GM23338 (cell line): ENCODE measurements at regions not wholly inside any gene's neighbourhood (a gene's known extent, or its start where the extent isn't known, plus 50 kb on each side); places are given as distances from the start of the nearest gene placed in this dataset.

Source experiments
- ATAC-seq: fragments of 200-7000 bp; cut with Tn5 transposase; 3 replicates; pipeline ENCODE4 v1.9.1; 2020
- DNase-seq: peaks from one replicate; pipeline ENCODE4 v3.0.0-alpha.2; 2015; ENCODE audit warnings: low spot score
- H2AFZ ChIP-seq: fragments of 200-600 bp; sonication (generic); 2 replicates; pipeline ENCODE4 v1.8.0; 2016; ENCODE audit warnings: antibody characterized with exemption, mild to moderate bottlenecking, moderate library complexity
- H3F3A ChIP-seq: fragments of 200-600 bp; sonication (generic); replicated peaks from 2 replicates; pipeline ENCODE4 v1.8.0; 2017; ENCODE audit warnings: antibody characterized with exemption, mixed run types, low read depth
- H3K27ac ChIP-seq: fragments of 200-600 bp; sonication (generic); 2 replicates; pipeline ENCODE4 v1.6.1; 2016; ENCODE audit warnings: low read depth
- H3K27me3 ChIP-seq: fragments of 200-600 bp; sonication (generic); 2 replicates; pipeline ENCODE4 v1.8.0; 2016; ENCODE audit warnings: mild to moderate bottlenecking, mixed run types, moderate library complexity; ENCODE audit not compliant: insufficient read depth
- H3K36me3 ChIP-seq: fragments of 200-600 bp; sonication (generic); 2 replicates; pipeline ENCODE4 v1.8.0; 2016; ENCODE audit warnings: mild to moderate bottlenecking; ENCODE audit not compliant: insufficient read depth
- H3K4me1 ChIP-seq: fragments of 200-600 bp; sonication (generic); 2 replicates; pipeline ENCODE4 v1.8.0; 2016; ENCODE audit warnings: mild to moderate bottlenecking, moderate library complexity; ENCODE audit not compliant: insufficient read depth
- H3K4me2 ChIP-seq: fragments of 200-600 bp; sonication (generic); 2 replicates; pipeline ENCODE4 v1.7.1; 2017; ENCODE audit warnings: mixed run types
- H3K4me3 ChIP-seq: fragments of 200-600 bp; sonication (generic); 2 replicates; pipeline ENCODE4 v1.6.1; 2016; ENCODE audit warnings: mixed run types
- H3K79me2 ChIP-seq: fragments of 200-600 bp; sonication (generic); replicated peaks from 2 replicates; pipeline ENCODE4 v1.8.0; 2017; ENCODE audit warnings: mild to moderate bottlenecking; ENCODE audit not compliant: insufficient read depth
- H3K9me2 ChIP-seq: fragments of 200-600 bp; sonication (generic); 2 replicates; pipeline ENCODE4 v1.8.0; 2017; ENCODE audit not compliant: insufficient read depth
- H4K20me1 ChIP-seq: fragments of 200-600 bp; sonication (generic); replicated peaks from 2 replicates; pipeline ENCODE4 v1.8.0; 2017; ENCODE audit warnings: mild to moderate bottlenecking; ENCODE audit not compliant: insufficient read depth
- H3K27ac Mint-ChIP-seq: 2 replicates; pipeline ENCODE4 v1.8.0; 2020; ENCODE audit warnings: inconsistent platforms, mild to moderate bottlenecking, moderate library complexity, mixed read lengths
- H3K27me3 Mint-ChIP-seq: 3 replicates; pipeline ENCODE4 v1.8.0; 2022; ENCODE audit warnings: low read depth, mild to moderate bottlenecking, moderate library complexity, mixed read lengths, inconsistent platforms; ENCODE audit not compliant: insufficient read depth, poor library complexity
- H3K36me3 Mint-ChIP-seq: 3 replicates; pipeline ENCODE4 v1.8.0; 2021; ENCODE audit warnings: low read depth, mild to moderate bottlenecking, inconsistent platforms, moderate library complexity, mixed read lengths
- H3K4me1 Mint-ChIP-seq: 3 replicates; pipeline ENCODE4 v1.8.0; 2020; ENCODE audit warnings: mild to moderate bottlenecking, inconsistent platforms, mixed read lengths
- H3K4me3 Mint-ChIP-seq: 3 replicates; pipeline ENCODE4 v1.8.0; 2021; ENCODE audit warnings: moderate library complexity, mild to moderate bottlenecking, inconsistent platforms, mixed read lengths
- H3K9me3 Mint-ChIP-seq: 3 replicates; pipeline ENCODE4 v1.8.0; 2020; ENCODE audit warnings: moderate library complexity, mild to moderate bottlenecking, inconsistent platforms, mixed read lengths
- CREB1 ChIP-seq: fragments of 250-450 bp; sonication (Bioruptor Pico); IDR thresholded peaks from 2 replicates; pipeline ENCODE4 v1.5.0; 2020; ENCODE audit warnings: low read depth, mild to moderate bottlenecking, moderate library complexity
- EZH2phosphoT487 ChIP-seq: fragments of 200-600 bp; sonication (generic); IDR thresholded peaks from one replicate; pipeline ENCODE4 v1.8.1; 2018; ENCODE audit warnings: antibody characterized with exemption; ENCODE audit not compliant: unreplicated experiment
- JUNB ChIP-seq: IDR thresholded peaks from one replicate; pipeline ENCODE4 v1.6.1; 2016; ENCODE audit warnings: antibody characterized with exemption; ENCODE audit not compliant: unreplicated experiment
- NANOG ChIP-seq: IDR thresholded peaks from 2 replicates; pipeline ENCODE4 v1.6.1; 2016; ENCODE audit warnings: antibody characterized with exemption, borderline replicate concordance
- POLR2AphosphoS5 ChIP-seq: IDR thresholded peaks from 2 replicates; pipeline ENCODE4 v1.6.1; 2016; ENCODE audit warnings: antibody characterized with exemption, low read depth
- ZNF114 ChIP-seq: fragments of 250-450 bp; sonication (Bioruptor Pico); IDR thresholded peaks from 2 replicates; pipeline ENCODE4 v1.5.0; 2020; ENCODE audit warnings: mild to moderate bottlenecking, moderate library complexity
- TF ChIP-seq, protein P1 (sequence below): fragments of 250-450 bp; sonication (Bioruptor Pico); IDR thresholded peaks from 2 replicates; pipeline ENCODE4 v1.5.0; 2020; ENCODE audit warnings: mild to moderate bottlenecking, moderate library complexity
- TF ChIP-seq, protein P2 (sequence below), 2 experiments: fragments of 200-600 bp in 1 of 2; sonication (generic) in 1 of 2; conservative IDR thresholded peaks; 2 replicates each; pipeline versions ENCODE4 v1.5.1 to v1.6.1; 2016 to 2017; ENCODE audit warnings: antibody characterized with exemption in 2 of 2, low read depth in 2 of 2, mild to moderate bottlenecking in 2 of 2, moderate library complexity in 1 of 2

DNA sequence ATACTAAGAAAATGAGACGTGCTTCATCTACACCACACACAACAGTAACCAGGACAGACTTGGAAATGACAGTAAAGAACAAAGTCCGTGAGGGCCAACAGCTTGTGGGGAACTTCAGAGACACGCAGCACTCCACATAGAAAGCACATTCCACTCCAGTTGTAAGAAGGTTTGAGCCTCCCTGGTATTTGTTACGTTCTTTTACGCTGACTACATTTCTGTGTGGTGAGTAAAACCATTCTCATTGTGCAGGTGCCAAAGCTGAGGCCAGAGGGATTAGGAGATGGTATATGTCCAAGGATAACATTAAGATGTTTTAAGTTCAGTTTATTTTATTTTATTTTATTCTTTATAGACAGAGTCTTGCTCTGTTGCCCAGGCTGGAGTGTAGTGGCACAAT lies 1189.9 kb downstream of the UQCRFS1 start (continued):
- TF ChIP-seq, protein P1, sequence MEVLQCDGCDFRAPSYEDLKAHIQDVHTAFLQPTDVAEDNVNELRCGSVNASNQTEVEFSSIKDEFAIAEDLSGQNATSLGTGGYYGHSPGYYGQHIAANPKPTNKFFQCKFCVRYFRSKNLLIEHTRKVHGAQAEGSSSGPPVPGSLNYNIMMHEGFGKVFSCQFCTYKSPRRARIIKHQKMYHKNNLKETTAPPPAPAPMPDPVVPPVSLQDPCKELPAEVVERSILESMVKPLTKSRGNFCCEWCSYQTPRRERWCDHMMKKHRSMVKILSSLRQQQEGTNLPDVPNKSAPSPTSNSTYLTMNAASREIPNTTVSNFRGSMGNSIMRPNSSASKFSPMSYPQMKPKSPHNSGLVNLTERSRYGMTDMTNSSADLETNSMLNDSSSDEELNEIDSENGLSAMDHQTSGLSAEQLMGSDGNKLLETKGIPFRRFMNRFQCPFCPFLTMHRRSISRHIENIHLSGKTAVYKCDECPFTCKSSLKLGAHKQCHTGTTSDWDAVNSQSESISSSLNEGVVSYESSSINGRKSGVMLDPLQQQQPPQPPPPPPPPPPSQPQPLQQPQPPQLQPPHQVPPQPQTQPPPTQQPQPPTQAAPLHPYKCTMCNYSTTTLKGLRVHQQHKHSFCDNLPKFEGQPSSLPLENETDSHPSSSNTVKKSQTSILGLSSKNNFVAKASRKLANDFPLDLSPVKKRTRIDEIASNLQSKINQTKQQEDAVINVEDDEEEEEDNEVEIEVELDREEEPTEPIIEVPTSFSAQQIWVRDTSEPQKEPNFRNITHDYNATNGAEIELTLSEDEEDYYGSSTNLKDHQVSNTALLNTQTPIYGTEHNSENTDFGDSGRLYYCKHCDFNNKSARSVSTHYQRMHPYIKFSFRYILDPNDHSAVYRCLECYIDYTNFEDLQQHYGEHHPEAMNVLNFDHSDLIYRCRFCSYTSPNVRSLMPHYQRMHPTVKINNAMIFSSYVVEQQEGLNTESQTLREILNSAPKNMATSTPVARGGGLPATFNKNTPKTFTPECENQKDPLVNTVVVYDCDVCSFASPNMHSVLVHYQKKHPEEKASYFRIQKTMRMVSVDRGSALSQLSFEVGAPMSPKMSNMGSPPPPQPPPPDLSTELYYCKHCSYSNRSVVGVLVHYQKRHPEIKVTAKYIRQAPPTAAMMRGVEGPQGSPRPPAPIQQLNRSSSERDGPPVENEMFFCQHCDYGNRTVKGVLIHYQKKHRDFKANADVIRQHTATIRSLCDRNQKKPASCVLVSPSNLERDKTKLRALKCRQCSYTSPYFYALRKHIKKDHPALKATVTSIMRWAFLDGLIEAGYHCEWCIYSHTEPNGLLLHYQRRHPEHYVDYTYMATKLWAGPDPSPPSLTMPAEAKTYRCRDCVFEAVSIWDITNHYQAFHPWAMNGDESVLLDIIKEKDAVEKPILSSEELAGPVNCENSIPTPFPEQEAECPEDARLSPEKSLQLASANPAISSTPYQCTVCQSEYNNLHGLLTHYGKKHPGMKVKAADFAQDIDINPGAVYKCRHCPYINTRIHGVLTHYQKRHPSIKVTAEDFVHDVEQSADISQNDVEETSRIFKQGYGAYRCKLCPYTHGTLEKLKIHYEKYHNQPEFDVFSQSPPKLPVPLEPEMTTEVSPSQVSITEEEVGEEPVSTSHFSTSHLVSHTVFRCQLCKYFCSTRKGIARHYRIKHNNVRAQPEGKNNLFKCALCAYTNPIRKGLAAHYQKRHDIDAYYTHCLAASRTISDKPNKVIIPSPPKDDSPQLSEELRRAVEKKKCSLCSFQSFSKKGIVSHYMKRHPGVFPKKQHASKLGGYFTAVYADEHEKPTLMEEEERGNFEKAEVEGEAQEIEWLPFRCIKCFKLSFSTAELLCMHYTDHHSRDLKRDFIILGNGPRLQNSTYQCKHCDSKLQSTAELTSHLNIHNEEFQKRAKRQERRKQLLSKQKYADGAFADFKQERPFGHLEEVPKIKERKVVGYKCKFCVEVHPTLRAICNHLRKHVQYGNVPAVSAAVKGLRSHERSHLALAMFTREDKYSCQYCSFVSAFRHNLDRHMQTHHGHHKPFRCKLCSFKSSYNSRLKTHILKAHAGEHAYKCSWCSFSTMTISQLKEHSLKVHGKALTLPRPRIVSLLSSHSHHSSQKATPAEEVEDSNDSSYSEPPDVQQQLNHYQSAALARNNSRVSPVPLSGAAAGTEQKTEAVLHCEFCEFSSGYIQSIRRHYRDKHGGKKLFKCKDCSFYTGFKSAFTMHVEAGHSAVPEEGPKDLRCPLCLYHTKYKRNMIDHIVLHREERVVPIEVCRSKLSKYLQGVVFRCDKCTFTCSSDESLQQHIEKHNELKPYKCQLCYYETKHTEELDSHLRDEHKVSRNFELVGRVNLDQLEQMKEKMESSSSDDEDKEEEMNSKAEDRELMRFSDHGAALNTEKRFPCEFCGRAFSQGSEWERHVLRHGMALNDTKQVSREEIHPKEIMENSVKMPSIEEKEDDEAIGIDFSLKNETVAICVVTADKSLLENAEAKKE (CRISPR knock-in tag): no peak
- TF ChIP-seq CREB1: no peak

DNA sequence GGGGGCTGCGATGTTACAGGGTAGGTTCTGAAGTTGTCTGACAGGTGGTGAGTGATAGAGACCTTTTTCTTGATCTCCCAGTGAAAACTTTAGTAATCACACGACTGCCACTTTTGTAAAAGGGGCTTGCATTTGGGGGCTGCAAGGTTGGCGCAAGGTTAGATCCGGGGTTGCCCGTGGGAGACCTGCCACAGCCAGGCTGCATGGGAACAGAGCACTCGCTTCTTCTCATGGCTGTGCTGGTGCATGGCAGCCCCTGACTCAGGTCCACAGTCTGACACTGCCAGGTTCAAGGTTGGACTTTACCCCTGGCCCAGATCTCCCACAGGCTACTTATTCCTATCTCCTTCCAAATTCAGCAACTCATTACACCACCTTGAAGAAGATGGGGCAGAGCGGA lies 1190.4 kb downstream of the UQCRFS1 start:
- no peak overlapping the region for H3K27ac ChIP-seq
- Mint-ChIP-seq H3K36me3 (no peaks in the 10 kb centered on the region), H3K27me3 (peaks cover 2% of the 10 kb centered on the region)

More for the DNA sequence above, 1190.4 kb downstream of the UQCRFS1 start:
- TF ChIP-seq EZH2phosphoT487 (no peak), ZNF114 (CRISPR knock-in tag) (no peak), NANOG (no peak), POLR2AphosphoS5 (no peak), JUNB (no peak)
- TF ChIP-seq, protein P2, sequence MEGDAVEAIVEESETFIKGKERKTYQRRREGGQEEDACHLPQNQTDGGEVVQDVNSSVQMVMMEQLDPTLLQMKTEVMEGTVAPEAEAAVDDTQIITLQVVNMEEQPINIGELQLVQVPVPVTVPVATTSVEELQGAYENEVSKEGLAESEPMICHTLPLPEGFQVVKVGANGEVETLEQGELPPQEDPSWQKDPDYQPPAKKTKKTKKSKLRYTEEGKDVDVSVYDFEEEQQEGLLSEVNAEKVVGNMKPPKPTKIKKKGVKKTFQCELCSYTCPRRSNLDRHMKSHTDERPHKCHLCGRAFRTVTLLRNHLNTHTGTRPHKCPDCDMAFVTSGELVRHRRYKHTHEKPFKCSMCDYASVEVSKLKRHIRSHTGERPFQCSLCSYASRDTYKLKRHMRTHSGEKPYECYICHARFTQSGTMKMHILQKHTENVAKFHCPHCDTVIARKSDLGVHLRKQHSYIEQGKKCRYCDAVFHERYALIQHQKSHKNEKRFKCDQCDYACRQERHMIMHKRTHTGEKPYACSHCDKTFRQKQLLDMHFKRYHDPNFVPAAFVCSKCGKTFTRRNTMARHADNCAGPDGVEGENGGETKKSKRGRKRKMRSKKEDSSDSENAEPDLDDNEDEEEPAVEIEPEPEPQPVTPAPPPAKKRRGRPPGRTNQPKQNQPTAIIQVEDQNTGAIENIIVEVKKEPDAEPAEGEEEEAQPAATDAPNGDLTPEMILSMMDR (conservative IDR thresholded peaks at IDR 0.05; ENCODE audit: low read depth in 2 of 2): no peak
- Mint-ChIP-seq H3K4me3 (no peak overlapping the region), H3K4me1 (peaks cover 30% of the 10 kb centered on the region), H3K9me3 (peaks cover 2% of the 10 kb centered on the region; the same call in 2 of the 3 replicates), H3K27ac (no peak overlapping the region)
- Histone ChIP-seq H4K20me1 (no peaks in the 10 kb centered on the region), H3K36me3 (no peaks in the 10 kb centered on the region), H3K4me3 (no peak overlapping the region), H3K4me1 (peaks cover 5% of the 10 kb centered on the region; the same call in 1 of the 2 replicates), H3K79me2 (no peaks in the 10 kb centered on the region), H3K4me2 (no peak overlapping the region), H3F3A (no peaks in the 10 kb centered on the region), H3K9me2 (no peaks in the 10 kb centered on the region; the same call in 1 of the 2 replicates), H3K27me3 (no peaks in the 10 kb centered on the region), H2AFZ (no peak overlapping the region)
- ATAC-seq (no peak), DNase-seq (no peak)
